CD4-positive, alpha-beta memory T cell (primary cell): ENCODE measurements at regions not wholly inside any gene's neighbourhood (a gene's known extent, or its start where the extent isn't known, plus 50 kb on each side); places are given as distances from the start of the nearest gene placed in this dataset. TPM values are rescaled to one million over a fixed set of nuclear protein-coding genes. Genes with fewer than 3 reads are reported as not detected.

Experiments
- CTCF ChIA-PET: fragments of 350-600 bp; sonication (Branson Sonifier 250); formaldehyde crosslinking; loops from one replicate; lab custom pipeline; 2021; ENCODE audit warnings: inconsistent platforms; ENCODE audit not compliant: partially characterized antibody; lab: Charles Lee
- POLR2A ChIA-PET: fragments of 350-600 bp; sonication (Branson Sonifier 250); formaldehyde crosslinking; loops from one replicate; lab custom pipeline; 2021; ENCODE audit not compliant: partially characterized antibody; lab: Charles Lee
- DNase-seq, 5 donors: peaks; one replicate each; pipeline versions ENCODE4 v3.0.0 to v3.0.0-alpha.2; 2020 to 2022; ENCODE audit warnings: mixed read lengths in 1 of 5
- H3K27ac ChIP-seq: one replicate; pipeline ENCODE4 v1.7.0; 2013; ENCODE audit warnings: low read depth, low read length
- H3K27me3 ChIP-seq: 2 replicates; pipeline ENCODE4 v1.7.0; 2013; ENCODE audit warnings: mild to moderate bottlenecking, low read length, moderate library complexity; ENCODE audit not compliant: insufficient read depth
- H3K36me3 ChIP-seq: 2 replicates; pipeline ENCODE4 v1.7.0; 2013; ENCODE audit warnings: mild to moderate bottlenecking, low read length, moderate library complexity; ENCODE audit not compliant: insufficient read depth
- H3K4me1 ChIP-seq: 2 replicates; pipeline ENCODE4 v1.7.0; 2013; ENCODE audit warnings: mild to moderate bottlenecking, low read length, moderate library complexity; ENCODE audit not compliant: insufficient read depth
- H3K4me3 ChIP-seq, 2 donors: one replicate each; pipeline ENCODE4 v1.7.0; 2013; ENCODE audit warnings: low read length in 2 of 2, mild to moderate bottlenecking in 1 of 2
- H3K9me3 ChIP-seq, 2 donors: one replicate each; pipeline ENCODE4 v1.7.0; 2013; ENCODE audit warnings: low read length in 2 of 2, control low read depth in 1 of 2; ENCODE audit not compliant: control insufficient read depth in 1 of 2
- H3K27ac Mint-ChIP-seq, 7 donors: one replicate each; pipeline ENCODE4 v1.8.0; 2020 to 2021; ENCODE audit warnings: mixed read lengths in 7 of 7, mild to moderate bottlenecking in 6 of 7, inconsistent platforms in 3 of 7, moderate library complexity in 3 of 7
- H3K27me3 Mint-ChIP-seq, 2 donors: one replicate each; pipeline ENCODE4 v1.8.0; 2020 to 2021; ENCODE audit warnings: mixed read lengths in 2 of 2
- H3K36me3 Mint-ChIP-seq, 2 donors: one replicate each; pipeline ENCODE4 v1.8.0; 2020 to 2021; ENCODE audit warnings: mixed read lengths in 2 of 2, inconsistent platforms in 1 of 2, mild to moderate bottlenecking in 1 of 2
- H3K4me1 Mint-ChIP-seq, 4 donors: one replicate each; pipeline ENCODE4 v1.8.0; 2020 to 2021; ENCODE audit warnings: mixed read lengths in 4 of 4, mild to moderate bottlenecking in 1 of 4
- H3K4me3 Mint-ChIP-seq, 8 donors: one replicate each; pipeline ENCODE4 v1.8.0; 2020 to 2021; ENCODE audit warnings: mixed read lengths in 8 of 8, mild to moderate bottlenecking in 7 of 8, moderate library complexity in 6 of 8, inconsistent platforms in 3 of 8
- H3K9me3 Mint-ChIP-seq, 8 donors: one replicate each; pipeline ENCODE4 v1.8.0; 2020 to 2021; ENCODE audit warnings: mixed read lengths in 8 of 8, mild to moderate bottlenecking in 5 of 8, inconsistent platforms in 3 of 8, moderate library complexity in 1 of 8
- intact Hi-C: fragments of 100-400 bp; cut with micrococcal nuclease; formaldehyde crosslinking; loops from one replicate; pipeline ENCODE4 v1.15.1; 2023
- microRNA-seq: library from miRNA; unstranded; fragments of <30 nt; microRNA quantifications from one replicate; pipeline ENCODE4 v1.2.0, GENCODE V29; 2021; ENCODE audit warnings: borderline replicate concordance, borderline number of aligned reads, borderline microRNAs expressed, mixed read lengths

- no peaks in the 10 kb centered on the region for H3K4me1 ChIP-seq
- ChIA-PET CTCF (no interaction called here), POLR2A (no interaction called here)
Measured at GRCh38 chr22:25509374-25509791, 55.1 kb upstream of the GRK3 start.

GRCh38 chr22:25510876-25511275 lies 53.6 kb upstream of the GRK3 start:
- Histone ChIP-seq H3K4me1 (no peaks in the 10 kb centered on the region), H3K27ac (no peak overlapping the region), H3K4me3 (no peak overlapping the region), H3K27me3 (no peaks in the 10 kb centered on the region), H3K36me3 (no peaks in the 10 kb centered on the region), H3K9me3 (no peaks in the 10 kb centered on the region)
- DNase-seq: no peak
- H3K36me3 Mint-ChIP-seq: peaks cover 17 to 32% of the 10 kb centered on the region in 2 donors
- no peaks in the 10 kb centered on the region for H3K4me1 Mint-ChIP-seq
- ChIA-PET POLR2A (no interaction called here), CTCF (no interaction called here)
- no peaks in the 10 kb centered on the region for H3K9me3 Mint-ChIP-seq
- H3K4me3 Mint-ChIP-seq: no peak overlapping the region
- intact Hi-C loops: no loop called here
- H3K27ac Mint-ChIP-seq: no peak overlapping the region
- no peaks in the 10 kb centered on the region for H3K27me3 Mint-ChIP-seq

More at GRCh38 chr22:25509374-25509791, 55.1 kb upstream of the GRK3 start:
- H3K4me3 Mint-ChIP-seq: no peak overlapping the region
- H3K27ac ChIP-seq: no peak overlapping the region
- H3K27me3 Mint-ChIP-seq: no peaks in the 10 kb centered on the region
- H3K4me1 Mint-ChIP-seq: no peaks in the 10 kb centered on the region
- no peaks in the 10 kb centered on the region for H3K36me3 ChIP-seq
- no peaks in the 10 kb centered on the region for H3K27me3 ChIP-seq
- intact Hi-C loops: no loop called here
- DNase-seq: no peak
- H3K4me3 ChIP-seq: no peak overlapping the region
- H3K9me3 ChIP-seq: no peaks in the 10 kb centered on the region
- peaks cover 0 to 2% (median 0%) of the 10 kb centered on the region in 8 donors for H3K9me3 Mint-ChIP-seq
- H3K27ac Mint-ChIP-seq: no peak overlapping the region
- H3K36me3 Mint-ChIP-seq: peaks cover 17 to 32% of the 10 kb centered on the region in 2 donors

- Histone ChIP-seq H3K36me3 (no peaks in the 10 kb centered on the region), H3K4me1 (no peaks in the 10 kb centered on the region), H3K9me3 (no peaks in the 10 kb centered on the region), H3K27me3 (no peaks in the 10 kb centered on the region), H3K27ac (no peak overlapping the region), H3K4me3 (no peak overlapping the region)
- Mint-ChIP-seq H3K9me3 (no peaks in the 10 kb centered on the region), H3K27ac (no peak overlapping the region), H3K4me3 (no peak overlapping the region), H3K4me1 (no peaks in the 10 kb centered on the region), H3K36me3 (peaks cover 17 to 30% of the 10 kb centered on the region in 2 donors), H3K27me3 (no peaks in the 10 kb centered on the region)
- ChIA-PET POLR2A (no interaction called here), CTCF (no interaction called here)
- intact Hi-C loops: no loop called here
- DNase-seq: no peak
Measured at GRCh38 chr22:25511725-25512124, 52.8 kb upstream of the GRK3 start.

GRCh38 chr22:25514436-25515180 lies 49.9 kb upstream of the GRK3 start:
- H3K9me3 ChIP-seq: no peaks in the 10 kb centered on the region
- Mint-ChIP-seq H3K27ac (no peak overlapping the region), H3K4me1 (no peaks in the 10 kb centered on the region), H3K27me3 (peaks cover 0 to 2% of the 10 kb centered on the region in 2 donors), H3K9me3 (no peaks in the 10 kb centered on the region), H3K4me3 (no peak overlapping the region), H3K36me3 (peaks cover 13 to 21% of the 10 kb centered on the region in 2 donors)
- ChIA-PET POLR2A (no interaction called here), CTCF (no interaction called here)
- no peaks in the 10 kb centered on the region for H3K36me3 ChIP-seq
- no peak for DNase-seq
- no peaks in the 10 kb centered on the region for H3K27me3 ChIP-seq
- intact Hi-C loops: no loop called here
- H3K4me1 ChIP-seq: no peaks in the 10 kb centered on the region
- no peak overlapping the region for H3K4me3 ChIP-seq
- H3K27ac ChIP-seq: no peak overlapping the region

Small RNAs in the stretch of these regions (microRNA-seq; reads per million reads assigned to microRNA genes)
- not detected for gene MIR6817
